Daoy (cell line): ENCODE measurements at regions not wholly inside any gene's neighbourhood (a gene's known extent, or its start where the extent isn't known, plus 50 kb on each side); places are given as distances from the start of the nearest gene placed in this dataset.
"Not testable (repeated sequence)": the region's sequence is repeated elsewhere in the genome, so short reads cannot be mapped to it uniquely, and the experiment has no call there.

Experiments used
- DNase-seq: peaks from one replicate; pipeline ENCODE4 v3.0.0-alpha.2; 2015; ENCODE audit warnings: low read depth

GRCh38 chr10:125605167-125605566, 77.8 kb downstream of the TEX36 start:
- DNase-seq: peak; percentile 12

- DNase-seq: no peak
These were observed 80.1 kb downstream of the TEX36 start for GRCh38 chr10:125602825-125603224.

DNA sequence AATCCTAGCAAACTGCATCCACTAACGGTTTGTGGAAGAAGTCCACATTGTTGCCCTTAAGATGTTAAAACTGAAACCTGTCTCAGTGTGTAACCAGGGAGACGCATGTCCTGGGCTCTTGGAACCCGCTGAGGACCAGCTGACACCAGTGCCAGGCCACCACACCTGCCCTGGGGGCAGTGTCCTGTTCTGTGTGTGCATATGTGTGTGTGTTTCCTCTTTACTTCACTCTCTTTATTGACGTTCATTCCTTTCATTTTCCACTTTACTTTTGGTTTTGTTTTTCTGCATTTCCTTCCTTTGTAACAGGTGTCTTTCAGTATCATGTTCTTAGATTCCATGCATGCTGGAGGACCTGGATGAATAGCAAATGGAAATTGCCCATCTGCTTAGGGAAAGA, 83.8 kb downstream of the TEX36 start:
- DNase-seq: no peak

GRCh38 chr10:125595911-125596310, 87.1 kb downstream of the TEX36 start:
- no peak for DNase-seq

DNA sequence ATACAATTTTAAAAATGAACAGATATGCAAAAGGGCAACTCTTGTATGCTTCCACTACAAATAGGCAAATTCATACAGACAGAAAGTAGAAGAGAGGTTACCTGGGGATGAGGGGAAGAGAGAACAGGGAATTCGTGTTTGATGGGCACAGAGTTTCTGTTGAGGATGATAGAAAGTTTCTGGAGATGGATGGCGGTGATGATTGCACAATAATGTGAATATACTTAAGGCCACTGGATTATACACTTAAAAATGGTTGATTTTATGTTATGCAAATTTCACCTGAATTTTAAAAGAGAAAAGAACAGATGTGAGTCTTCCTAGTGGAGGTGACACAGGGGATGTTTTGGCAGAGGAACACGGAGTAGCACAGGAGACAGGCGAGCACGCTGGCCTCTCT, 89.3 kb downstream of the TEX36 start:
- DNase-seq: no peak

DNA sequence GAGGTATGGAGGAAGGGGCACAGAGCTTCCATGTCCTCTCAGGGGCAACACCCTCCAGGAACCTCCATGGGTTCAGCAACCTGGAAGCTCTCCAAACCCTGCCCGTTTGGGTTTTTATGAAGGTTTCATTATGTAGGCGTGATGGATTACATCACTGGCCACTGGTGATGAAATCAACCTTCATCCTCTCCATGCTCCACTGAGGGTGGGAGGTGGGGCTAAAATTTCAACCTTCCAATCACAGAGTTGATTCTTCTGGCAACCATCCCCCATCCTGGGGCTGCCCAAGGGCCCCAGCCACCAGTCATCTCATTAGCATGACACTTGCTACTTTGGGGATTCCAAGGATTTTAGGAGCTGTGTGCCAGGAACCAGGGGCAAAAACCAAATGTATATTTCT, 90.1 kb downstream of the TEX36 start:
- no peak for DNase-seq

DNA sequence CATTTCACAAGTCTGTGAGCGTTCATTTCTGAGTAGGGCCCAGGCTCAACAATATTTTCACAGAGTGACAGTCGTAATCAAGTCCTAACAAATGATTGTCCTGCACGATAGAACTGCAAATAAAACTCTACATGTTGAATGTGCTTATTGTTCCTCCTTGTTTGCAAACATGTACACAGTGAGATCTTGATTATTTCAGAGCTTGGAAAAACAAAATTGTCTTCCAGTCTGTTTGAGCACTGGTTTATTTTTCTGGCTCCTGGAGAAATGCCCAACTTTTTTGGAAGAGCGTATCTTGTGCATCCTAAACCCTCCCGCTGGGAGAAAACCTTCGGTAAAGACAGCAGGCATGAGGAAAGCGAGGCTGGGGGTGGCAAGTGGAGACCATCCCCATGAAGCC, 91.1 kb downstream of the TEX36 start:
- no peak for DNase-seq

DNA sequence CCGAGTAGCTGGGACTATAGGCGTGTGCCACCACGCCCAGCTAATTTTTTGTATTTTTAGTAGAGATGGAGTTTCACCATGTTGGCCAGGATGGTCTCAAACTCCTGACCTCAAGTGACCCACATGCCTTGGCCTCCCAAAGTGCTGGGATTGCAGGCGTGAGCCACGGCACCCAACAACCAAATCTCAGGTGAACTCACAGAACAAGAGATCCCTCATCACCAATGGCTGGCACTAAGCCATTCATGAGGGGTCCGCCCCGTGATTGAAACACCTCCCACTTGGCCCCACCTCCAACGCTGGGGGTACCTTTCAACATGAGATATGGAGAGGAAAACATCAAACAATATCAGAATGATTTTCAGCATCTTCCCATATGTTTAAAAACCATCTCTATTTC, 94.2 kb downstream of the TEX36 start:
- not testable (repeated sequence) for DNase-seq

GRCh38 chr10:125584954-125585353, 98.0 kb downstream of the TEX36 start:
- peak; percentile 13 for DNase-seq

GRCh38 chr10:125578658-125579315, 104.2 kb downstream of the TEX36 start:
- no peak for DNase-seq

DNA sequence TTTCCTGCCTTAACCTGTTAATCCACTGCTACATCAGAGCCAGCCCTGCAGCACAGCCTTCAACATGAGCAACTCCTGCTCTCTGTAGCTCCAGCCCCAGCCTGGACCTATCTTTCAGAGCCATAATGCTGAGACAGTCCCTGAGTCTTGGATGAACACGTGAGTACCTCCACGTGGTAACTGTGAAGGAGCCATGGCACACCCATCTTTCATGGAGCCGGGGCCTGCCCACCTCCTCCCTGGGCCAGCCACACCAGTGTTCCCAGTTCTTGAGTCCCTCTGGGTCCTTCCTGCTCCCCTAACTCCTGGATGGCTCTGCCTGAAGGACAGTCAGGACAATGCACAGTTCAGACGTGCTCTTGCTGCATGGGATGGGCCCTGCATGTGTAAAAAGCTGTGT, 107.1 kb downstream of the TEX36 start:
- no peak for DNase-seq

DNA sequence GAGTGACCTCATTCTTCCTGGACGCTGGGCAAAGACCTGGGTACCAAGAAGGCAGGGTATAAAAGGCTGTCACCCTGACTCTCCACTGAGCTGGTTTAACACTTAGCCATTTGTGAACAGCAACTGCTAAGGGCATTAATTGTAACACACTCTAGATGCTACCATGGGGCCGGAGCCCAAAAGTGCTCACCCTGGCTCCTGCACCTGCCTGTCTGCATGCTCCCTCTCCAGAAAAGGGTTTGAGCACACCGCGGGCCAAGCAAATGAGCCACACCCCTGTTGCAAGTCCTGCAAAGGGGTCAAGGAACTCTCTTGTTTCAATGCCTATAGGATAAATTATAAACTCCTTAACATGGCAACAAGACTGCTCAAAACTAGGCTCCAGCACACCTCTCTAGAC, 114.8 kb downstream of the TEX36 start:
- DNase-seq: no peak

DNA sequence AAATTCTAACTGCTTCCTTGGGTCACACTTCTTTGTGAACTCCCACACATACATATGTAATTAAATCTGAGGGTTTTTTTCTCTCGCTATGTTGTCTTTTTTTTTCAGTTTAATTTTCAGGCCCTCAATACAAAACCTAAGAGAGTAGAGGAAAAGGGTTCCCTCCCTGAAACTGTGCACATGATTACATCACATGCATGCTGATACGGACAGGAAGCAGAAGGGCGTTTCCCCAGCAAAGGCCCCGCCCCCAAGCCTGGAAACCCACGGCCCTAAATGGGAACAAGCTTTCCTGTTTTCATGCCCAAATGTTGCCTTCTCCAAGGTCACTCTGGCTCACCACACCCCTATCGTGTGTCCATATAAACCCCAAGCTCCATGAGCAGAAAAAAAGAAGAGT, 115.4 kb downstream of the TEX36 start:
- DNase-seq: no peak

GRCh38 chr10:125565046-125565445, 117.9 kb downstream of the TEX36 start:
- DNase-seq: no peak

GRCh38 chr10:125564570-125564969, 118.4 kb downstream of the TEX36 start:
- DNase-seq: no peak

DNA sequence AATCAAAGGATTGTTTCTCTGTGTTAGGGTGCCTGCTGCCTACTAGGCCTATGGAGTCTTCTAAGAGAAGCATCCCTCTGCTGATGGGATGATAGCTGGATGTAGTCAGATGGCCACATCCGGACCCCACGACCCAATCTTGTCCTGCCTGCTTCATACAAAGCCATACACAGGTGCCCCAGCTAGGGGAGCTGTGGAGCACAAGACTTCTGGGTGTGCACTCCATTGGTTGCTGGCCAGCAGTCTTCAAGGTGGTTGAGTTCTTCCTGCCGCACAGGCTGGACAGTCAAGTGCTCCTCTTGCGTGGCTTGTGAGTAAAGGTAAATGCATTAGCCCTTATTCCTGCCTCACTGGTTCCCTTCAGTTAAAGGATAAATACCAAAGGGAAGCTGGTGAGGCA, 120.2 kb downstream of the TEX36 start:
- peak; percentile 14 for DNase-seq

GRCh38 chr10:125560947-125561346, 122.0 kb downstream of the TEX36 start:
- no peak for DNase-seq

DNA sequence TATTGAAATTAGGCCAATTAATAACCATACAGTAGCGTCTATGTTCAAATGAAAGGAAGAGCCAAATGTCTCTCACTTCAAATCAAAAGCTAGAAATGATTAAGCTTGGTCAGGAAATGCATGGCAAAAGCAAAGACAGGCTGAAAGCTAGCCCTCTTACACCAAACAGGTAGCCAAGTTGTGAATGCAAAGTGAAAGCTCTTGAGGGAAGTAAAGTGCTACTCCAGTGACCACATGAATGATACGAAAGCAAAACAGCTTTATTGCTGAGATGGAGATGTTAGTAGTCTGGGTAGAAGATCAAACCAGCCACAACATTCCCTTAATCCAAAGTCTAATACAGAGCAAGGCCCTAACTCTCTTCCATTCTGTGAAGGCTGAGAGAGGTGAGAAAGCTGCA, 123.8 kb downstream of the TEX36 start:
- DNase-seq: no peak

- DNase-seq: no peak
These were observed 125.0 kb downstream of the TEX36 start for GRCh38 chr10:125557801-125558505.

GRCh38 chr10:125557311-125557710, 125.7 kb downstream of the TEX36 start:
- DNase-seq: no peak

- no peak for DNase-seq
These were observed 126.1 kb downstream of the TEX36 start for GRCh38 chr10:125556882-125557281.

DNA sequence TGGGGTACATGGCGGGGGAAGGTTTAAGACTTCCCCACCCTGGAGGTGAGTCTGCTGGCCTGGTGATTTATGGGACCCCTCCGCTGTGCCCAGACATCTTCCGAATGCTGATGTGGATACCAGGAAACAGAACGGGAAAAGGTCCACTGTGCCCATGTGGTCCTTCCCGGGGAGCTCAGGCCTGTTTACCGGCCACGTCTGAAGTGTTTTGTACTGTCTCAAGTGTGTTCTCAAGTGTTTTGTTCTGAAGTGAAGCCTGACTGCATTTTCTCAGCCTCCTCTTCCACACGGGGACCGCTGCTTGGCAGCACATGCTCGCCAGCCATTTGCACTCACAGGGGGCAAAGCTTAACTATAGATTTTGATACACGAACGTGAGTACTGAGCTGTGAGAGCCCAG, 127.2 kb downstream of the TEX36 start:
- no peak for DNase-seq

- no peak for DNase-seq
These were observed 127.7 kb downstream of the TEX36 start for GRCh38 chr10:125555267-125555666.

- no peak for DNase-seq
These were observed 128.2 kb downstream of the TEX36 start for GRCh38 chr10:125554753-125555152.
